GM12892 (cell line): ENCODE measurements at regions not wholly inside any gene's neighbourhood (a gene's known extent, or its start where the extent isn't known, plus 50 kb on each side); places are given as distances from the start of the nearest gene placed in this dataset.

Experiments used
- POLR2A ChIP-seq: IDR thresholded peaks from 2 replicates; pipeline ENCODE4 v1.6.1; 2011; ENCODE audit warnings: low read depth, low read length, control low read depth
- POLR2AphosphoS5 ChIP-seq: IDR thresholded peaks from 2 replicates; pipeline ENCODE4 v1.6.1; 2011; ENCODE audit warnings: low read depth, low read length, control low read depth

DNA sequence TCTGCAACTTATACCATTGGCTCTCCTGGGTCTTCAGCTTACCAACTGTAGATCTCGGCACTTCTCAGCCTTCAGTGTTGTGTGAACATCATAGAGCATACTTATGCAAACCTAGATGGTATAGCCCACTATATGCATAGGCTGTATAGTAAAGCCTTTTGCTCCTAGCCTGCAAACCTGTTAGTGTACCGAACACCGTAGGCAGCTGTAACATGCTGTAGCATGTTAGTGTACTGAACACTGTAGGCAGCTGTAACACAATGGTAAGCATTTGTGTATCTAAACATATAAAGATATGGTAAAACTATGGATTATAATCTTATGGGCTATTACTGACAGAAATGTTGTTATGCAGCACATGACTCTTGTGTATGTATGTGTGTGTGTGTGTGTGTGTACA lies 256.9 kb downstream of the WDR11 start:
- no peak for TF ChIP-seq POLR2A
- TF ChIP-seq POLR2AphosphoS5 = no peak
